ENCODE measurements at regions not wholly inside any gene's neighbourhood (a gene's known extent, or its start where the extent isn't known, plus 50 kb on each side); places are given as distances from the start of the nearest gene placed in this dataset.

- H3K27ac Mint-ChIP-seq = no peak overlapping the region
- no peak overlapping the region for H3K4me3 Mint-ChIP-seq
These were observed 300.1 kb downstream of the FOXL1 start for GRCh38 chr16:86878236-86879080.

GRCh38 chr16:86879268-86879667, 300.9 kb downstream of the FOXL1 start:
- Mint-ChIP-seq H3K9me3 (no peaks in the 10 kb centered on the region), H3K36me3 (ENCODE audit: low read depth) (no peaks in the 10 kb centered on the region), H3K4me3 (no peak overlapping the region), H3K4me1 (no peaks in the 10 kb centered on the region), H3K27ac (no peak overlapping the region), H3K27me3 (ENCODE audit: insufficient read depth) (peaks cover 3% of the 10 kb centered on the region)
- Histone ChIP-seq H3K27me3 (ENCODE audit: control insufficient read depth, insufficient read depth, low read length, poor library complexity, severe bottlenecking) (no peaks in the 10 kb centered on the region), H3K4me1 (ENCODE audit: control insufficient read depth, insufficient read depth, low read length) (no peaks in the 10 kb centered on the region), H3K9me3 (ENCODE audit: control insufficient read depth, low read length) (no peaks in the 10 kb centered on the region), H3K9ac (ENCODE audit: extremely low read depth, low read length, poor library complexity, severe bottlenecking) (no peak overlapping the region), H3K27ac (ENCODE audit: low read depth, low read length) (no peak overlapping the region), H3K36me3 (ENCODE audit: control insufficient read depth, insufficient read depth, low read length) (no peaks in the 10 kb centered on the region), H3K4me3 (ENCODE audit: low read length) (no peak overlapping the region)
- 91 to 95% methylated on average over 11 of the region's 11 CpGs for WGBS, 2 experiments (ENCODE audit: insufficient coverage in 1 of 2, insufficient read length in 1 of 2)
- TF ChIP-seq CTCF (conservative IDR thresholded peaks at IDR 0.05) = no peak
- no peak for DNase-seq

More at GRCh38 chr16:86878236-86879080, 300.1 kb downstream of the FOXL1 start:
- TF ChIP-seq CTCF (conservative IDR thresholded peaks at IDR 0.05) = no peak
- Mint-ChIP-seq H3K27me3 (ENCODE audit: insufficient read depth) (peaks cover 3% of the 10 kb centered on the region), H3K4me1 (no peaks in the 10 kb centered on the region), H3K9me3 (peaks cover 3% of the 10 kb centered on the region), H3K36me3 (ENCODE audit: low read depth) (no peaks in the 10 kb centered on the region)
- no peak for DNase-seq
- H3K4me1 ChIP-seq (ENCODE audit: control insufficient read depth, insufficient read depth, low read length) = no peaks in the 10 kb centered on the region
- no peaks in the 10 kb centered on the region for H3K9me3 ChIP-seq (ENCODE audit: control insufficient read depth, low read length)
- no peaks in the 10 kb centered on the region for H3K27me3 ChIP-seq (ENCODE audit: control insufficient read depth, insufficient read depth, low read length, poor library complexity, severe bottlenecking)
- H3K9ac ChIP-seq (ENCODE audit: extremely low read depth, low read length, poor library complexity, severe bottlenecking) = no peak overlapping the region
- no peak overlapping the region for H3K27ac ChIP-seq (ENCODE audit: low read depth, low read length)
- WGBS, 2 experiments (ENCODE audit: insufficient coverage in 1 of 2, insufficient read length in 1 of 2) = 83 to 90% methylated on average over 17 to 38 of the region's 38 CpGs
- H3K36me3 ChIP-seq (ENCODE audit: control insufficient read depth, insufficient read depth, low read length) = no peaks in the 10 kb centered on the region
- H3K4me3 ChIP-seq (ENCODE audit: low read length) = no peak overlapping the region

- no peaks in the 10 kb centered on the region for H3K36me3 Mint-ChIP-seq (ENCODE audit: low read depth)
- no peak overlapping the region for H3K9ac ChIP-seq (ENCODE audit: extremely low read depth, low read length, poor library complexity, severe bottlenecking)
- H3K9me3 Mint-ChIP-seq = no peaks in the 10 kb centered on the region
- no peak for TF ChIP-seq CTCF (conservative IDR thresholded peaks at IDR 0.05)
- no peak overlapping the region for H3K27ac Mint-ChIP-seq
- 90 to 96% methylated on average over 12 to 14 of the region's 14 CpGs for WGBS, 2 experiments (ENCODE audit: insufficient coverage in 1 of 2, insufficient read length in 1 of 2)
- peaks cover 3% of the 10 kb centered on the region for H3K27me3 Mint-ChIP-seq (ENCODE audit: insufficient read depth)
- no peak for DNase-seq
- no peaks in the 10 kb centered on the region for H3K9me3 ChIP-seq (ENCODE audit: control insufficient read depth, low read length)
- no peaks in the 10 kb centered on the region for H3K4me1 ChIP-seq (ENCODE audit: control insufficient read depth, insufficient read depth, low read length)
- no peak overlapping the region for H3K27ac ChIP-seq (ENCODE audit: low read depth, low read length)
- no peak overlapping the region for H3K4me3 Mint-ChIP-seq
- H3K27me3 ChIP-seq (ENCODE audit: control insufficient read depth, insufficient read depth, low read length, poor library complexity, severe bottlenecking) = no peaks in the 10 kb centered on the region
- H3K36me3 ChIP-seq (ENCODE audit: control insufficient read depth, insufficient read depth, low read length) = no peaks in the 10 kb centered on the region
- H3K4me3 ChIP-seq (ENCODE audit: low read length) = no peak overlapping the region
- H3K4me1 Mint-ChIP-seq = no peaks in the 10 kb centered on the region
These were observed 302.2 kb downstream of the FOXL1 start for GRCh38 chr16:86880316-86881117.

Measured in endodermal cell (in vitro differentiated cells).